HuH-7.5 (cell line): ENCODE measurements at regions not wholly inside any gene's neighbourhood (a gene's known extent, or its start where the extent isn't known, plus 50 kb on each side); places are given as distances from the start of the nearest gene placed in this dataset.

ENCODE experiments used
- DNase-seq: peaks from one replicate; pipeline ENCODE4 v3.0.0; 2011; ENCODE audit warnings: low spot score

DNA sequence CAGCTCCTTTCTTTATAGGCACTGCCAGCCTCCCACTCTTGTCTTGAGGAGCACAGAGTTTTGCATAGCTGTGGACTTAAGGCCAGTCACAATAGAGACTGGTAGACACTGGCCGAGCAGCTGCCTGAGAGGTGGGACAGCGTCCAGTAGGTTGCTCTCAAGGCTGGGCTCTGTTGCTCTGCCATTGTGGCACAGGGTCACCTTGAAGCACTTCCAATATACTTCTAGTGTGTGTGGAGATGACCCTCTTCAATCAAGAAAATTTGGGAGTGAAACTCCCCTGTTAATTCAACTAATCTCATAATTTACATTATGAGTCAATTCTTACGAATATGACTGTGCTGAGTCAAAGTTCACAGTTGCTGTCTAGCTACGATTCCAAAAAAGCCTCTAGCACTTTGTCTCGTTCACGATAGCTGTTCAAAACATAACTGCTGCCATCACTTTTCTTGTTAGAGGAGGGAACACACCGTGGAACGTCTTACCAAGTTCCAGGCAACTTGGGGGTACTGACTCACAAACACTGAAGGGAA, 636.2 kb downstream of the EPHA4 start:
- DNase-seq = no peak

DNA sequence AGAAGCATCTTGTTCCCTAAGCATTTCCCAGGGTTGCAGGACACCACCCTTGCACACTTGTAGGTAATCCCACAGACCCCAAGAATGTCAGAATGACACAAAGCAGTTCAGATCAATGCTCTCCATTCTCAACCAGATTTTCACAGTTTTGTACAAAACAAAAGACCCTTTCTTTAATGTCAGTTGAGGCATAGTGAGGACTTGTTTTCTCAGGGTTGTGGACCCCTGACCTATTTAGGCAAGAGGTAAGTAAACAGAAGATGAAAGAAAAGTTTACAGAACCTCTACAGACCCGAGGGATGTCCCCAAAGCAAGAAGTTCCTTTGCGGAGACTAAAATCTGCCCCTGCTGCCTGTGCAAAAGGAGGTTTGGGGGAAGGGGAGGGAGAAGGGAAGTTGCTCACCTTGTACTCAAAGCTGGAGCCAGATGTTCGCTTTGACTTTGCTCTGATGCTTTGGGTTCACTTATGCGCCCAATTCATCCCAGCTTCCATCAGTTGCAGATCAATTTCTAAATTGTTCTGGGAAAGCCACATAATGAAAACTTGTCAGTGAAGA, 635.4 kb downstream of the EPHA4 start:
- DNase-seq = no peak

DNA sequence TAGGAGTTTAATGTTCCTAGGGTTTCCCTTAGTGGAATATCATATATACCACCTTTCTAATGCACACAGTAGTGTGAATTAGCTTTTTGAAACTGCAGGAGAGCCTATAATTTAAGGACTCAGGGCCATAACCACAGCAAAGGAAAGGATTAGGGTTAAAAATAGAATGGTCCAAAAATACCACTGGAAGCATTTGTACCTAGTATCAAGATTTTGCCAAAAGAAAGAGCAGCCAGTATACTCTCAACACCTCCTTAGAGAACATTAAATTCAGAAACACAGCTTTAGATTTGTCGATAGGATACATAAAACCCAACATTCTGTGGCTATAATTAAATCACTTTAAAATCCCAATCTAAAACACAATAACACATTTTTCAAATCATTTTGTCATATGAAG, 634.9 kb downstream of the EPHA4 start:
- DNase-seq = no peak

- DNase-seq = no peak
These were observed 631.5 kb downstream of the EPHA4 start for GRCh38 chr2:220940646-220941045.

DNA sequence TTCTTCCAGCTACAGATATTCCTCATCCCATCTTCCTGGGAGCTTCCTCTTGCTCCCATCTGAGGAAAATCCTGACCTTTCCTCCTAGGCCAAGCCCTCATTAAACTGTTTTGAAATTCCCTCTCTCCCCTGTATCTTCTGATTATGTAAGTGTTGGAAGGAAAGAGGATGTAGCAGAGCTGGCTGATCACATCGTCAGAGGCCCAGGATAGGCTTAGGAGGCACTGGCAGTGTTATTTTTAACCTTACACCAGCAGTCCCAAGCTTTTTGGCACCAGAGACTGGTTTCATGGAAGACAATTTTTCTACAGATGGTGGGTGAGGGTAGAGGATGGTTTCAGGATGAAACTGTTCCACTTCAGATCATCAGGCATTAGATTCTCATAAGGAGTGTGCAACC, 630.4 kb downstream of the EPHA4 start:
- no peak for DNase-seq

DNA sequence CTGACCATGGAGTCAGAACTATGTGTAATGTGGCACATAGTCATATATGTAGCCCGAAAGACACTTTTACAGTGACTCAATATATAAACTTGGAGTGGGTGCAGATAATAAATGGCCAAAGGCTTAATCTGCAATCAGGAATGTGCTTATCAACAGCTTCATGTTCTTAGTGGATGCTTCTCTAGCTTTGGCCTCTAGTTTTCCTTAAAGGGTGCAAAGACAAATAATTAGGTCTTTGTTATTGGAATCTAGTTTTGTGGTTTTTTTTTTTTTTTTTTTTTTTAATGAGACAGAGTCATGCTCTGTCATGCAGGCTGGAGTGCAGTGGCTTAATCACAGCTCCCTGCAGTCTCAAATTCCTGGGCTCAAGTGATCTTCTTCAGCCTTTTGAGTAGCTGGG, 625.6 kb downstream of the EPHA4 start:
- DNase-seq = no peak

DNA sequence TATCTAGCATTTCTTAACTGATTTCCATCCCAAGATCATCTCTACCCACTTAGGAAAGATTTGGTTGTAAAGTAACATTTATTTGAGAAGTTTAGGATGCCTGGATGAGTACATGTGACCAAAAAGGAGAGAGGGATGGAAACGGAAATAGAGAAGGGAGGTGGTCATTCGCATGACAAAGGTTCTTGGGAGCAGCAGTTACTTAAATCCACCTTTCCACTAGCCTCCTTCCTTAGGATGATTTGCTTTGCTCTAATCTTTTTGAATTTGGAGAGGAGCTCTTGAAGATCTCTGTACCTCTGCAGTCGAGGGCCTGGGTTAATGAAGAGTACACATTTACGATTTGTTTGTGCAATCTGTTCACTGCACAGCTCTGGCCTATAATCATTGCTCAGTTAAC, 623.5 kb downstream of the EPHA4 start:
- no peak for DNase-seq

GRCh38 chr2:220949466-220949865, 622.6 kb downstream of the EPHA4 start:
- no peak for DNase-seq

DNA sequence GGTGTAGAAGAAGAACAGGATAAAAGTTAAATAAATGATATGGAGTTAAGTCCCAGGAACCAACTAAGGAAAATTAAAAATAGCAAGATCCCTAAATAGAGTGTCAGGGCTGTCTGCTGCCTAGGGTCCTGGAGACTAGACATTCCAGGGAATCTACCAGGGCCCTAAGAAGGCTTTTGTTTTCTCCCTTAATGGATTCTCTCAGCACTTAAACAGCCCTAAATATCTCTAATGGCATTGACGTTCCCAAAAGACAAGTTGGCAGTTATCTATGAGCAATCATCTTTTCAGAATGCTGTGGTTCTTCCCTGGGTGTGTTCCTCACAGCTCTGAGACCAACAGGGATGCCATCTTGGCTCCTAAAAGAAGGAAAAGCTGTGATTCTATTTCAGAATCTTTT, 616.3 kb downstream of the EPHA4 start:
- no peak for DNase-seq

DNA sequence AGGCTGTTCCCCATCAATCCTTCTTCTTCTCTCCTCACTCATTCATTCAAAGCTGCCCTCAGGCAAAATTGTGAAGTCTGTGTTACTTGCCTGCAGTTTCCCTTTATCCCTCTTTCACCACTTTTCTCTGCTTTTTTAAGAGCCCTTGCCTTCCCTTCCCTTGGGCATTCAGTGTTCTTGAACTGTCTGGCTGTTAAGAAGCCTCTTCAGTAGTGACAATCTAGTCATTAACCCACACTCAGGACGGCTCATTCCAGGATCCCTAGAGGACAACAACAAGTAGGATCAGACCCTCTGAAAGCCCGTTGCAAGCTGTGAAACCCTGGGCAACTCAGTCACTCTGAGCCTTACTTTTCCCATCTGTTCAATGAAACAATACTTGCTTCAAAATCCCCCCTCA, 615.7 kb downstream of the EPHA4 start:
- no peak for DNase-seq

GRCh38 chr2:220959391-220959802, 612.7 kb downstream of the EPHA4 start:
- DNase-seq = no peak

GRCh38 chr2:220961143-220961860, 610.8 kb downstream of the EPHA4 start:
- DNase-seq = no peak

DNA sequence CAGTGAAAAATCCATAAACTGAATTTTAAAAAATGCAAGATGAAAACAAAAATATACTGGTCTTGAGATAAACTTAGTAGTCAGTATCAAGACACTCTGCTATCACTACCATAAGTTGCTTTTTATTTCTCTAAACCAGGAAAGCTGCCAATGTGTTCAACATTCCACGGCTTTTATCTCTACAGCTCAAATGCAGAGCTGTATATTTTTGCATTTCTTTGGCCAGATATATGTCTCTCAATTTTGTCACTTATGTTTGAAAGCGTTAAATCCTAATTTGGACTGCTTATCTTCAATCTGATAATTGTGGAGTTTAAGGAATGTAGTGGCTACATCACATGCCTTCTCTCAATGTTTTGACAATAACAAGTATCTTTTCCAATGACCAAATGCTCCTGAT, 609.5 kb downstream of the EPHA4 start:
- no peak for DNase-seq

GRCh38 chr2:220963076-220963475, 609.0 kb downstream of the EPHA4 start:
- DNase-seq = no peak

DNA sequence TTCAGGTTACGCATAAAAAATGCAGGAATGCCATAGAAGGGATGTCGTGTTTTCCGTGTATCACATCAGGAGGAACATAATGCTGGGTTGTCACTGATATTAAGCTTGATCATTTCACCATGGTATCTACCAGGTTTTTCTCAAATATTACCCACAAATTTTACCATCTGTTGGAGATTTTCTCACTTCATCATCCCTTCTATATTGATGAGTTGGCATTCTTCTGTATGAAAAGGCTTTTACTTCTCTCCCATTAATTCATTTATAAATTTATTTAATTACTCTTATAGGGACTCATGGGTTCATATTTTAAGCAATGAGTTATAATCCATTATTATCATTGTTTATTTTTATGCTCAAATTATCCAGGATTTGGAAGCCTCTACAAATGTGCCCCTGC, 608.2 kb downstream of the EPHA4 start:
- no peak for DNase-seq

GRCh38 chr2:220966636-220967035, 605.5 kb downstream of the EPHA4 start:
- no peak for DNase-seq

DNA sequence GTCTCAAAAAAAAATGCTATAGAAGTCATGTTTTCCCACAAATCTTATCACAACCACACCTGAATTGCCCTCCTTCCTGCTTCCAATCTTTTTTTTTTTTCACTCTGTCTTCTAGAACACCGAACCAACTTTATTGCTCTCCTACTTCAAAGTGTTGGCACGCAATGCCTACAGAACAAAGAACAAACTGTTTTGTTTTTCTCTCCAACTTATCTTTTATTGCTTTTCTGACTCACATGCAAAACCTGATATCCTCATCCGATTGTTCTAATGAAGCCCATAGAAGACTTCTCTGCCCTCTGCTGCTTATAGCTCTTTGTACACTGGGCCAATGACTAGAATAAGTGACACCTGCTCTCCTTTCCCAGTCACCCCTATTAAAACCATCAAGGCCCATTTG, 602.8 kb downstream of the EPHA4 start:
- DNase-seq = no peak

DNA sequence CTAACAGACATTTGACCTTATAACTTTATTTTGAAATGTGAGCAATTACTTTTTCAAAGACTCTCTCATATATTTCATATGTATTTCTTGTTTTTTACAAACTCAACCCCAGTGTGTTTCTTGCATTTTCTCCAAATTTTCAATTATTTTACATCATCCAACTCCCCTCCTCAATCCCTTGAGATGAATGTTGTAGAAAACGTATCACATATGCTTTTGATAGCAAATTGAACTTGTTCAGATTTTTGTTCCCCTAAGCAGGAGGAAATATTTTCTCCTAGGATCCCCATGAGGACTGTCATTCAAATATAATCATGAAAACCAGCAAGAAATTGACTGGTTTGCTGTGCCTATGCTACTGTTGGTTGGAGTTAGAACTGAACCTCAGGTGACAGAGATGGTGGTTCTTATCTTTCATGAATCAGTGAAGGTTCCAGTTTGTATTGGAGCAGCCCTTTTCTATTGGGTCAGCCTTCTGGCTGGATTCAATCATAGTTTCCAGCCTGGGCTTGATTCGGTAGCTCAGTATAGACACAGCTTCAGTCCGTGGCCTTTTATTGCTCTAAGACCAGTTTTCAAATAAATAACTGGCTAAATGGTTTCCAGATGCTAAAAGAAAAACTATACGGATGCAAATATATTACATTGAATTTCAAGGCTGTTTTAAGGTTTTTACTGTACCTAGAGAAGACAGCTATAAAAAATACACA, 591.0 kb downstream of the EPHA4 start:
- DNase-seq = no peak

DNA sequence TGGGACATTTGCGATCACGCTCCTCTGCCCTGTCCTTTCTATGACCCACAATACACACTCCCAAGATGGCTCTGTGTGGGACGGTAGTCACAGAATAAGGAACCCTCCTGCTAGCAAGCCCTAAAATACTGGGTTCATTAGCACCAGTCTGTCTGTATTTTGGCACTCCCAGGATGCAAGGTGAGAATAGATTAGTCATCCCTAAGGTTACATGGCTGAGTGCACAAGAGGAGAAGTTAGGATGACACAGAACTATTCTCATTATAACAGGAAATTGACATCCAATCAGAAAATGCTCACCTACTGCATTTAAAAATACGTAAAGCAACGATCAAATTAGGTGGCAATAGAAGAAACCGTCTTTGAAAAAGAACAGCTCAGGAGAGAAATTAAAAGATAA, 590.2 kb downstream of the EPHA4 start:
- no peak for DNase-seq

GRCh38 chr2:220985561-220985960, 586.5 kb downstream of the EPHA4 start:
- no peak for DNase-seq

GRCh38 chr2:220987839-220988238, 584.3 kb downstream of the EPHA4 start:
- no peak for DNase-seq

DNA sequence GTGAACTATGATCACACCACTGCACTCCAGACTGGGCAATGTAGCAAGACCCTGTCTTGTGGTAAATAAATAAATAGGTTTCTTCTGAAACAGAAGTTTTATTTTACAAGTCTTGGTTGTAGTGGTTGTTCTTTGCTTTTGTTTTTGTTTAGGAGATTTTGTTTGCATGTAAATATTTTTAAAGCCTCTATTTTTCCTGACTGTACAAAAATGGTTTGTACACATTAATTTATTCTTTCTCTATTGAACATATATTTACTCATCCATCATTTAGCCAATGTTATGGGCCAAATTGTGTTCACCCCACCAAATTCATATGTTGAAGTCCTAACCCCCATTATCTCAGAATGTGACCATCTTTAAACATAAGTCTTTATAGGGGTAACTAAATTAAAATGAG, 580.1 kb downstream of the EPHA4 start:
- no peak for DNase-seq

DNA sequence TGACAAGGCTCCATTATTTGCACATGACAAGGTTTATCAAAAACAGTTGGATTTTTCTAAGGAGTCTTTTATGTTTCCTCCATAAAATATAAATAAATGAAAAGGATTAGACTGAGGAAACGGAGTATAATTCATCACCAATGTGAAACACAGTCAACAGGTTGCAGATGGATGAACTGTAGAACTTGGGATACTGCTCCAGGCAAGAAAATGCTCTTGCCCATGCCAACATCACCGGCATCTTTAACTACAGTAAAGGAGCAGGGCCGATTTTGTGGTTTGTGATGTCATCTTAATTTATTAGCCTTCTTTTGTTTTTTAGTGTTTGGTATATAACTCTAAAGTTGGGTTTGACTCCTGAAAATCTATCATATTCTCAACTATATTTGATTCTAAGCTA, 577.3 kb downstream of the EPHA4 start:
- DNase-seq = no peak
